HL-60 (cell line): ENCODE measurements at regions not wholly inside any gene's neighbourhood (a gene's known extent, or its start where the extent isn't known, plus 50 kb on each side); places are given as distances from the start of the nearest gene placed in this dataset.

ENCODE experiments used
- CTCF ChIP-seq: IDR thresholded peaks from one replicate; pipeline ENCODE4 v1.5.1; 2011; ENCODE audit warnings: low read length, control low read depth, inconsistent platforms; ENCODE audit not compliant: insufficient read depth
- POLR2AphosphoS5 ChIP-seq: IDR thresholded peaks from 2 replicates; pipeline ENCODE4 v1.6.1; 2012; ENCODE audit warnings: low read depth
- REST ChIP-seq: IDR thresholded peaks from 2 replicates; pipeline ENCODE4 v1.6.1; 2012; ENCODE audit warnings: low read depth; ENCODE audit not compliant: insufficient replicate concordance

- no peak for TF ChIP-seq CTCF
- no peak for TF ChIP-seq REST
- TF ChIP-seq POLR2AphosphoS5, result no peak
These were observed 246.1 kb upstream of the CCDC196 start for GRCh38 chr14:66240105-66240504.
